Astrocyte of the spinal cord (primary cell): ENCODE measurements at regions not wholly inside any gene's neighbourhood (a gene's known extent, or its start where the extent isn't known, plus 50 kb on each side); places are given as distances from the start of the nearest gene placed in this dataset.
A peak's percentile ranks its signal among the peaks of the same experiment; 100 is the strongest.

Experiments used
- DNase-seq: peaks from one replicate; pipeline ENCODE4 v3.0.0; 2011; ENCODE audit warnings: low read depth, low spot score
- H3K4me3 ChIP-seq: 2 replicates; pipeline ENCODE4 v1.5.1; 2011; ENCODE audit warnings: low read depth, mild to moderate bottlenecking, low read length, moderate library complexity
- in situ Hi-C: cut with HindIII; loops from 2 replicates; pipeline ENCODE4 v1.10.0; 2017; ENCODE audit warnings: low sequenced_read_pairs
- TF ChIP-seq, protein P1 (sequence below): IDR thresholded peaks from 2 replicates; pipeline ENCODE4 v1.5.1; 2012; ENCODE audit warnings: low read depth, mild to moderate bottlenecking, low read length, inconsistent platforms

DNA sequence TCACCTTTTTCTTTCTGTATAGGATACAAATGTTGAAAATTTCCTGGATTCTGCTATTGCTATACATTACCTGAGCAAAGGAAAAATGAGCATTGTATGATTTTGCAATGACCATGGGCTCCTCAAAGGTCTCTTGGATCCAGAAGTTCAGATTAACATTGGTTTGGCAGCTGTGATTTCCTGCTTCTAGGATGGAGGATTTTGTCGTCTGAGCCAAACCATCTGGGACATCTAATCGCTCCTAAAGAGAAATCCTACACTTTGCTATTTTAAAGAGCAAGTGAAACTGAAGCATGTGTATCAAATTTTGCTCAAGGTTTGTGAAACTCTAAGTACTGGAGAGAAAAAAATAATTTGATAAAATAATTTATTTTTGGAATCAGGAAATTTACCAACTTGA lies 115.1 kb upstream of the ST6GAL2 start:
- in situ Hi-C loops, result no loop called here
- H3K4me3 ChIP-seq, result no peak overlapping the region
- no peak for DNase-seq
- TF ChIP-seq, protein P1, sequence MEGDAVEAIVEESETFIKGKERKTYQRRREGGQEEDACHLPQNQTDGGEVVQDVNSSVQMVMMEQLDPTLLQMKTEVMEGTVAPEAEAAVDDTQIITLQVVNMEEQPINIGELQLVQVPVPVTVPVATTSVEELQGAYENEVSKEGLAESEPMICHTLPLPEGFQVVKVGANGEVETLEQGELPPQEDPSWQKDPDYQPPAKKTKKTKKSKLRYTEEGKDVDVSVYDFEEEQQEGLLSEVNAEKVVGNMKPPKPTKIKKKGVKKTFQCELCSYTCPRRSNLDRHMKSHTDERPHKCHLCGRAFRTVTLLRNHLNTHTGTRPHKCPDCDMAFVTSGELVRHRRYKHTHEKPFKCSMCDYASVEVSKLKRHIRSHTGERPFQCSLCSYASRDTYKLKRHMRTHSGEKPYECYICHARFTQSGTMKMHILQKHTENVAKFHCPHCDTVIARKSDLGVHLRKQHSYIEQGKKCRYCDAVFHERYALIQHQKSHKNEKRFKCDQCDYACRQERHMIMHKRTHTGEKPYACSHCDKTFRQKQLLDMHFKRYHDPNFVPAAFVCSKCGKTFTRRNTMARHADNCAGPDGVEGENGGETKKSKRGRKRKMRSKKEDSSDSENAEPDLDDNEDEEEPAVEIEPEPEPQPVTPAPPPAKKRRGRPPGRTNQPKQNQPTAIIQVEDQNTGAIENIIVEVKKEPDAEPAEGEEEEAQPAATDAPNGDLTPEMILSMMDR, result no peak

DNA sequence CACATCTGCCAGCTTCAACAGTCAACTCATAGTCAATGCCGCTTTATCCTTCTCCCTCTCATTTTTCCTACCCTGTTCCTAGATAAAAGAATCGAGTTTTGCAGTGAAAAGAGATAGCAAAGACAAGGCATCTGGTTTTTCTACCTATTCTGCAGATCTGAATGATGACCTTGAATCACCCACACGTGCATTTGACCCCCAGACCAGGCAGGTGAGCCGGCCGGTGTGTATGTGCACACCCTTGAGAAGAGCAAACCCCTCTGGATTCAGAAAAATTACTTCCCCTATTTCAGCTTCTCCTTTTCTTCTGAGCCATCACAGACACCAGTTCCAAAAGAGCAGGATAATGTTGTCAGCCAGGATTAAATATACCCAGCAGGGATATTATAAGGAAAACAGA lies 115.6 kb upstream of the ST6GAL2 start:
- in situ Hi-C loops, result no loop called here
- H3K4me3 ChIP-seq, result no peak overlapping the region
- no peak for DNase-seq
- TF ChIP-seq, protein P1, result no peak

DNA sequence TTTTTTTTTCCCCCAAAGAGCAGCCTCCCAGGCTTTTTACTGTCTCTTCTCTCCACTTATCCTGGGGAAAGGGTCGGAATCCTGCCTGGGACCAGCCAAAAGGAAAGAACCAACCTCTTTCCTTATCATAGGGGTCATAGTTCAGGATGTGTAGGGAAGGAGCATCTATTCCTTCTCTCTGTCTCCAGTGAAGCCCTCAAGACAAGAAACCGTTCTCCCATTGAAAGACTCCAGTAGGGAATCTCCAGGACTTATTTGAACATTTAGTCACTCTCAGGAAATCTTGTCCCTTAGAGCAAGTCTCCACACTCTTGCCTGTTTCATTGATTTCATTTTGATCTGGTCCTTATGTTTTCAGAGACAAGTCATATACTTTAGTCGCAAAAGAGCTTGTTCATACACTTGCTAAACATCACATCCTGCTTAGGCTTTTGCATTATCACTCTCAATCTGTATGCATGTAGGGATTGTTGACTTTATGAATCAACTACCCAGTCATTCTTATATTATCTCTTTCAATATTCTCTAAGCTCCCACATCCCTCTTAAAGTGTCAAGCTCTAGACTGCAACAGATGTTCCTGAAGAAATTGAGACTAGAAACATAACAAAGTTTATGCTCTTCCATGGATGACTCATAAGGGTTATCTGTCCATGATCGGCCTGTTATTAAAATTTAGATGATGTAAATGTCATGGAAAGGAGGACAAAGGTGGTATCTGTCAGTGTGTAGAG lies 116.2 kb upstream of the ST6GAL2 start:
- H3K4me3 ChIP-seq, result no peak overlapping the region
- TF ChIP-seq, protein P1, result no peak
- DNase-seq, result peak; percentile 84
- in situ Hi-C loops, result no loop called here

DNA sequence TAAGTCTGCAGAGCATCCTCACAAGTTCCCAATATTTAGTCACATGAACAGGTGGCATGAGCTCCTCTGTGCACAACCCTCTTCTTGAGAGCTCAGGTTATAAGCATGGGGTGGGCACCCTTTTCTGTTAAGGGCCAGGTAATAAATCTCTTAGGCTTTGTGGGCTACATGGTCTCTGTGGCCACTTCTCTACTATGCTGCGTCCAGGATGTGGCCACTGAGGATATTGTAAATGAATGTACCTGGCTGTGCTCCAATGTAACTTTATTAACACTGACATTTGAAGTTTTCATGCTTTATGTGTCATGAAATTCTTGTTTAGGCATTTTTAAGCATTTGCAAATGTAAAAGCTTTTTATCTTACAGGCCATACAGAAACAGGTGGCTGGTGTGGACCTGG lies 116.8 kb upstream of the ST6GAL2 start:
- no peak overlapping the region for H3K4me3 ChIP-seq
- DNase-seq, result peak; percentile 67
- TF ChIP-seq, protein P1, result no peak
- in situ Hi-C loops, result no loop called here

DNA sequence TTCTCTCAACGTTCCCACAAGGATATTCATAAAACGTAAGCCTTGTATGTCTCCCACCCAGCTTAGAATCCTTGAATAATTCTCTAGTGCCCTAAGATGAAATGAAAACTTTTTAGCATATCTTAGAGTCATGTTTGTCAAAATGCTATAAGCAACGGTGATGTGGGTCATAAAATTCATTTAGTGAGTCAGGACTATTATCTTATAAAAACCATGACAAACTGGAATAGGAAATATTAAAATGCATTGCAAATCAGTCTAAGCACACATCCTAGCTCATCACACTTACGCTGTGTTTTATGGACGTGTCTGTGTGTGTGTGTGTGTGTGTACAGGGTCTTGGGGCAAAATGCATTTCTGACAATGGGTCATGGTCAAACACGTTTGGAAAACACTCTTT lies 119.9 kb upstream of the ST6GAL2 start:
- no peak for DNase-seq
- TF ChIP-seq, protein P1, result no peak
- H3K4me3 ChIP-seq, result no peak overlapping the region
- in situ Hi-C loops, result no loop called here

DNA sequence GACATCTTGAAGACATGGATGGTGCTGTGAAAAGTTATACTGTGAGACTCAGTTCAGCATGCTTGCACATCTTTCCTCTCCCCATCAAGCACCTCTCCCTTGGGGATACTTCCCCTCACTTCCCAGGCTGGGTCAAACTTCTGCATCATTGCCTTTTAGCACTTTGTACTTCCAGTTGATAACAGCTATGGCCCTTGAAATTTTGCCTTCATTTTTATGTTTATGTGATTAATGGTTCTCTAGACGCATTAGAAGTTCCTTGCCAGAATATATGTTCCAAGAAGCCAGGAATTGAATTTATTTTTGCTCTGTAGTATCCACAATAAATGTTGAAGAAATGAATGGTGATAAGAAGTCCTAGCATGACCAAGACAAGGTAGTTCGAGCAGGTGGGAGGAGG lies 120.9 kb upstream of the ST6GAL2 start:
- in situ Hi-C loops, result no loop called here
- no peak overlapping the region for H3K4me3 ChIP-seq
- TF ChIP-seq, protein P1, result no peak
- no peak for DNase-seq
